Stimulated activated CD4-positive, alpha-beta T cell treated with anti-CD3 and anti-CD28 coated beads, Interleukin-12 subunit alpha, Interleukin-12 subunit beta, amount 100 ng/mL, for 48 hours (primary cell): ENCODE measurements at regions not wholly inside any gene's neighbourhood (a gene's known extent, or its start where the extent isn't known, plus 50 kb on each side); places are given as distances from the start of the nearest gene placed in this dataset.
"Not testable (repeated sequence)": the region's sequence is repeated elsewhere in the genome, so short reads cannot be mapped to it uniquely, and the experiment has no call there.

ENCODE experiments used
- DNase-seq, 3 donors: peaks; one replicate each; pipeline ENCODE4 v3.0.0-alpha.2; 2020; ENCODE audit warnings: low read depth in 2 of 3, low spot score in 1 of 3

DNA sequence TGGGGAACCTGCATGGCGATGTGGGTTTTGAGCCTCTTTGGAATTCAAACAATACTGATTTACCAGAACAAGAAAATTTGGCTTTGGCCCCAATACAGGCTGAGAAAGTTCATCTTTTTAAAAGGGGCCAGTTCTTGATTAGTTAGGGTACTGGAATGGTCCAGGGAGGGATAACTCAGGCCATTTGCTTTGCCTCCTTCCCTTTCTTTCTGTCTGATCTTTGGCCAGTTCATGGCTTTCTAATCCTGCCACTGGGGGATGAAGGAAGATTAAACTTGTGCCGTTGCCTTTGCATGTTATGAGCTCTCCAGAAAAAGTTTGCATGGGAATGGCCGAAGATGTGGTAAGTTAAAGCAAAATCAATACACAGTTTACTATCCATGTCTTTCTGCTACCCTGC lies 78.4 kb downstream of the ADAMTS15 start:
- DNase-seq, result no peak

DNA sequence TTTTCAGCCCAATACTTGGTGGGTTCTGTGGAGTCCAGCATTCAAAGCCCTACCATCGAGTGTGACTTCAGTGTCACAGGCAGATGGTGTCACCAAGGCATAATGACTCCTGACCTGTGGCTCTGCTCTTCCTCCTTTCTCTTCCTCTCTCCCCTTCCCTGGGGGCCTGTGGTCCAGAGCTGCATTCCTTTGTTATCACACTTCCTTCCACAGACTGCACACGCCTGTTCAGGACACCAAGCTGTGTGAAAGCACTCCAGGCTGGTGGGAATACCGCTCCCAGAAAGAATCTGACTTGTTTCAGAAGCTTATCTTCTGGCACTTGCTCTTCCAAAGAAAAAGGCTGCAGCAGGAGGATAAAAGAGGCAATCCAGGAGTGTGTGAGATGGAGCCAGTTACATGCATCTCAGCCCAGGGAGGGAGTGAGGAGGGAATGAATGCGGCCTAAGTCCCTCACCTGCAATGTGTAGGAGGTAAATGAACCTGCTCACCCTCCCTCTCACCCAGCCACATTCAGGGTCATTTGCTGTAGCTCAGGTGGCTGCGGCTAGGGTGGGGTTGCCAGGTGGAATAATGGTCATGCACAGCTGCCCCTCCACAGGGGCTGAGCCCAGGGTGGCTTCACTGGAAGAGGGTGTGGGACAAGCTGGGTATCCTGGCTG lies 79.3 kb downstream of the ADAMTS15 start:
- DNase-seq, result no peak

DNA sequence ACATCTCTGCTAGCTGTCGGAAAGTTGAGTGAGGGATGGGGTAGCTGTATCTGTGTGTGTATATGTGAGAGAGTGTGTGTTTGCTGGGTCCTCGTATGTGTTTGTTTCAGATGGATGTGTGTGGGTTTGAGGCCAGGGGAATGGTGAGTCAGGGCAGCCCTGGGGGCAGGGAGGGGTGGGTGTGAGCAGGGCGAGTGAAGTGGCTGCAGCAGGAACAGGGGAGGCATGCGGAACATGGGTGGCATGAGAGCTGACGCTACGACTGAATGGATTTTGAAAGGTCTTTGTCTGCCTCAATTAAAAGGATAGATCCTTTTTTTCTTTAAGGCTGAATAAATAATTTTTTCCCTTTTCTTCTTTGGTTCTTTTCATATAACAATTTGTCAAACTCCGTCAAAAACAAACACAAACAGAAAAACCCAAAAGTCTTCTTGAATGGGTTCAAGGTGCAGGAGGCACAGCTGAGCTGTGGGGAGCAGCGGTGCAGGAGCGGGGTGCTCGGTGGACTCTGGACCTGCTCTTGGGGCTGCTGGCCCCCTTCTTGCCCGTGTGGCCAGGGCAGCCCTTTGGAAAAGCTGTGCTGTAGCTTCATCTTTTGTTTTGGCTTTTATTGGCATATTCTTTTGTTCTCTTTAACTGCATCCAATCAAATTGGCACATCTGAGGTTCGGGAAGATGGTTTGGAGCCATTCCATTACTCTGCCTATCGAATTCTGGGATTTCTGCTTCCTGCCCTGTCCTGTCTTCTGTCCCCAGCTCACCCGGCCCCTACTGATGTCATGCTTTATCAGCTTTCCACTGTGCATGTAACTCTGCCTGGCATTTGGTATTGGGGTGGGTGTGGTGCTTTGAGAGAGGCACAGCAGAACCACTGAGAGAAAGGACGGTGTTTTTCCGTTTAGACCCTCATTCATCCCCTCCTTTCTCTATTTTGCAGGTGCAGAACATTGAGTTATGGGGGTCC lies 80.1 kb downstream of the ADAMTS15 start:
- DNase-seq, result no peak

DNA sequence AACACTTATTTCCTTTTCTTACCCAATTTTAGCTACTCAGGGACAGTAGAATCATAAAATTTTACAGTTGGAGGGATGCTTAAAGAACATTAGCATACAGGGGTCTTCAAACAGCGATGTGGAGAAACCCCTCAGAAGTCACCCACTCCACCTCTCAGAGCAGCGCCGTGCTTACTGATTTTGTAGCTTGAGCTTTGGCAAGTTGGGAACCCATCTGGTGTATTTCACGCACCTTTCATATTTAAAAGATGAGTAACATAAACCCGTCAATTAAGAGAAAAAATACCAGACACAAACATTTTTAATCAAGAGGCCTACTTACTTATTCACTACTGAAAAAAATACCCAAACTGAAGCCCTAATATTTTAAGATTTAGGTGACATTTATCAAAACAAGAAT lies 80.9 kb downstream of the ADAMTS15 start:
- no peak for DNase-seq

DNA sequence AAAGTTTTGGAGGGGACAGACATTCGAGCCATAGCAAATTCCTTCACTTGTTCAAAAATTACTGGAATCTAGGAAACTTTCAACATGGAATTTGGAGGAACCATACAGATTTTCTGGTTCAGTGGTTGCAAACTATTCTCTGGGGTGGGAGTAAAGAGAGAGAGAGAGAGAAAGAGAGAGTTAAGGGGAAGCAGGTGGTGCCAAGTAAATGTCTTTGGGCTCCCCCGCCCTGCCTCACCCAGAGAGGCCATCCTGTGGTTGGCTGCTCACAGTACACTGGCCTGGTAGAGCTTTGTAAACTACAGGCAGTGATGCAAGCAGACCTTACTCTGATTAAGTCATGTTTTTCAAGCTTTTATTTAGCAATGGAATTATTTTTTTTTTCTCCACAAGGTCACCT lies 82.6 kb downstream of the ADAMTS15 start:
- no peak for DNase-seq

DNA sequence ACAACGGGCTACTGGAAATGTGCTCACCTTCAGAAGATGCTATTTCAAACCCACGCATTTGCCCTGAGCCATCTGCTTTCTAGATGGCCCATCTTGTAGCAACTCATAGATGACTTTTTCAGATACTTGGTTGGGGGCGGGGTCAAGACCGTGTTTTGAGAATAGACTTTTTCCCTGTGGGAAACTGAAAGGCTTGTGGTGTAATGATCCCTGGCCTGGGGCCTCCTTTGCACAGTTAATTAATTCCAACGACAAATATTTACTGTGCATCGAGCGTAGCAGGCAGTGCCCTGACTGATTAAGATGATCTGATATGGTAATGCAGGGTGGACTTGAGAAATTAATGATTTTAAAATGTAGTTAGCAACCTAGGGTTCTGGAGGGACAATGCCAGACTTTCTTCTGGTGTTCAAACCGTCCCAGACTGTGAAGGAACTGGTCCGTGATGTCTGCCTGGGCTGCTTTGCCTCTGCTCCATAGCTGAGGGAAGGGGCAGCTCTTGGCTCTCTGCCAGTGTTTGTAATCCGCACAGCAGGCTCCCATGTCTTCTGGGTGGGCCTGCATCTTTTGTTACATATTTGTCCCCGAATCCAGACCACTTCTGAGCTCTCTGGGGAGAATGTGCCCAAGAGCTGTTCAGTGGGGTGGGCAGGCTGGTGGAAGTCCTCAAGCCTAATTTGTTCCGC lies 84.8 kb downstream of the ADAMTS15 start:
- no peak for DNase-seq

DNA sequence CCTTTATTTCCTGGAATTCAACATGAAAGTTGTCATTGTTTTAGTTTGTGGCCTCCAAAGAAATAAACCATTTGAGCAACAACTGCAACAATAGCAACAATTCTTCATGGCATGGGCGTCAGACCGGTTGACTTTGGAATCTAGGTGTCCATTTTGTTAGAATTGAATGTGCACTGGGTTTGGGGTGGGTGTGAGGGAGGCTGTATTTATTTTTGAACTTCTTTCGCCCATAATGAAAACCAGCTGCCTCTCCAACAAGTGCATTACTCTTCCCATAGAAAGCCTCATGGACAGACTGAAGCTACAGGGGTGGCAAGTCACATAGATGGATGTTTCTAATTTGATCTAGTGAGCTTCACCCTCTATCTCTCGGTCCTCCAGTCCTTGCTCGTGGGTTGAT lies 85.4 kb downstream of the ADAMTS15 start:
- DNase-seq, result no peak

DNA sequence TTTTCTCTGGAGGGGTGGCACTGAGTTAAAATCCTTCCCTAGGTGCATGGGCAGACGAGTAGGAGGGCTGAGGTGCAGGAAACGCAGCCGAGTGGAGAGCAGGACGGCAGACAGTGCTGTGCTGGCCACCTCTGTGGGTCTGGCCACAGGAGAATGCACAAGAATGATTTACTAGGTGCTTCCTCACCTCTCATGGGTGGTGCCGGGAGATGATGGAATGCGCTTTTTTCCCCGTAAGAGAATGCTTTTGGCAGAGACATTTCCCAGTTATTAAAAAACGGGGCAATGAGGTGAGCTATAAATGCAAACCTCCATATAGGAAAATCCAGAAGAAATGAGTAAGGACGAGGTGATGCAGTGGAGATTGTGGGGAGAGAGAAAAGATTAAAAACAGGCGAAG lies 86.1 kb downstream of the ADAMTS15 start:
- no peak for DNase-seq

DNA sequence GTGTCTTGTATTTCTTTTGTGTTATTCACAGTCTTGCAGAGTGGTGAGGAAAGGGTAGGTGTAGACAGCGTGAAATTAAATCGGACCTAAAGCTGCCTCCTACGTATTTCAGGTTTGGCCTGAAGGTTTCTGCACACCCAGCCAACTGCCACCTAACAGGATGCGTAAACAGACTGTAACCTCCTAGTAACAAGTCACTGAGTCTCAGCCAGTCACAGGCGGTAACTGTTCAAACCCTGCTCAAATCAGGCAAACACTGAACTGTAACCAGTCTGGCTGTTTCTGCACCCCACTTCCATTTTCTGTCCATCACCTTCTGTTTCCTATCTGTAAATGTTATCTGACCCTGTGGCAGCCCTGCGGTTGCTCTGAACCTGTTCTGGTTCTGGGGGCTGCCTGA lies 87.1 kb downstream of the ADAMTS15 start:
- DNase-seq, result no peak

DNA sequence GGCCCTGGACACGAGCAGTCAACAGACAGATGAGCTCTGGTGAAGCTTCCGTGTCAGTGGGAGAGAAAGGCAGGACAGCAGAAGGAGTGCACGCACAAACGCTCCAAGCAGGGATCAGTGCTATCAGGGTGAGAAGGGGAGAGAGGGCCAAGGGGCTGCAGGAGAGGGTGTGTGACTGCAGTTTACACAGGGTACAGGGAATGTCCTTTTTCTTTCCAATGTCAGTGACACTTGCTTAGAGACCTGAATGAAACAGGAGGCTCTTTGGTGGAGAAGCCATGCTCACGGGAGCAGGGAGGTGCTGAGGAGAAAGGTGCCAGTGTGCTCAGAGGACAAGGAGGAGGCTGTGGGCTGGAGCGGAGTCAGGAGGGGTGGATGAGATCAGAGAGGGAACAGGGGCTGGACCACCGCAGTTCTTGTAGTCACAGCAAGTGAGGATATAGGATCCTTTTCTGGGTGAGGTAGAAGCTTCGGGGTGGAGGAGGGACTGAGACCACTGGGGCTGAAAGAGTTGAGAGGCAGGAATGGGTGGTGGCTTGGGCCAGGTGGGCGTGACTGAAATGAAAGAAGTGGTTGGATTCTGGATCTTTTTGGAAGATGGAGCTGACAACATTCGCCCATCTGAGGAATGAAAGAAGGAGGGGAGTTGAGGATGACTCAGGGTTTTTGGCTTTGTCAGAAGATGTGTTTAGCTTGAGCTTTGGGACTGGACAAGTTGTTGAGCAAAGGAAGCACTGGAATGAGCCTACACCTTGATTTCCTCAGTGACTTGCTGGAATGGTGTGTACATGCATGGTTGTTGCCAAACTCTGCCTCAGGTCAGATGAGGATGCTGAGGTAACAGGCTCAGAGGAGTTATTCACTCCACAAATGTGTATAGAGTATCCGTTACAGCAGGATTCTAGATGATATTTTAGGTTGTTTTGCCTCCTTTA lies 87.9 kb downstream of the ADAMTS15 start:
- no peak for DNase-seq

DNA sequence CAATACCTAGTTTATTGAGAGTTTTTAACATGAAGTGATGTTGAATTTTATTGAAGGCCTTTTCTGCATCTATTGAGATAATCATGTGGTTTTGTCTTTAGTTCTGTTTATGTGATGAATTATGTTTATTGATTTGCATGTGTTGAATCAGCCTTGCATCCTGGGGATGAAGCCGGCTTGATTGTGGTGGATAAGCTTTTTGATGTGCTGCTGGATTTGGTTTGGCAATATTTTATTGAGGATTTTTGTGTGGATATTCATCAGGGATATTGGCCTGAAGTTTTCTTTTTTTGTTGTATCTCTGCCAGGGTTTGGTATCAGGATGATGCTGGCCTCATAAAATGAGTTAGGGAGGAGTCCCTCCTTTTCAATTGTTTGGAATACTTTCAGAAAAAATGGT lies 91.2 kb downstream of the ADAMTS15 start:
- DNase-seq, result not testable (repeated sequence)

DNA sequence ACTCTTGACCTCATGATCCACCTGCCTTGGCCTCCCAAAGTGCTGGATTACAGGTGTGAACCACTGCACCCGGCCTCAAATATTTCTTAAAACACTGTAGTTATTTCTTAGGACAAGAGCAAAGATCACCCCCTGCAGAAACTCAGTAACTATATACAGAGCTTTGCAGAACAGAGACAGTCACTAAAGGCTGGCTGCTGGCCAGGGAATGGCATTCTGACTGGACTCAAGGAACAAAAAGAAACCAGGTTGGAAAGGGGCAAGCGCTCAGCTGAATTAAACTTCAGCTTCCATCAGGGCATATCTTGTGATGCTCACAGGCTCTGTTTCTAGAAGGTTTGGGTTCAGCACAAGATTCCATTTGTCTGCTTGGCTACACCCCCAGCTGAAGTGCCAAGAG lies 95.8 kb downstream of the ADAMTS15 start:
- no peak for DNase-seq

DNA sequence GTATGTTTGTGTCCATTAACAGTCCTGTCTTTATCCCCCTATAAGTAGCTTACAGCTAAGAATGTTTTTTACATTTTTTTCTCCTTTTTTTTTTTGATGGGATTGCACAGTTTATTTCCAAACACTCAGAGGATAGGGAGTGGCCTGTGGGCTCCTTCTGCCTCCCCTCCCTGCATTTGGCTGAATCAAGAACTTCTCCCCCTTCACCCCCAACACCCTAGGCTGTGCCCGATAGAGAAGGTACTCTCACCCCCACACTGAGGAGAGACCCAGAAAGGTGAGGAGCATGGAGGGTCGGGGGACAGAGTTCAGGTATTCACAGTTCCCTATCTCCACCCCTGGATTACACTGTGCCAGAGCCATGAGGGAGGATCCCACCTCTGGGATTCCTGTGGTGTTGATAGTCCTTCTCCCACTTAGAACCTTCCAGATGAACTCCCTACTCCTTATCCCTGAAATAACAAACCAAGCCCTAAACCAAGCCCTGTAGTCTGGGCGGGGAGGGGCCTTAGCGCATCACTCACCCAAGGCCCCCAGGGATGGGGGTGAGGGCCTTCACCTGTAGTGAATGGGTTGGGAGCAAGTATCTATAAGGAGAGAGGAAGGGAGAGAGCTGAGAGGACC lies 97.1 kb downstream of the ADAMTS15 start:
- no peak for DNase-seq

DNA sequence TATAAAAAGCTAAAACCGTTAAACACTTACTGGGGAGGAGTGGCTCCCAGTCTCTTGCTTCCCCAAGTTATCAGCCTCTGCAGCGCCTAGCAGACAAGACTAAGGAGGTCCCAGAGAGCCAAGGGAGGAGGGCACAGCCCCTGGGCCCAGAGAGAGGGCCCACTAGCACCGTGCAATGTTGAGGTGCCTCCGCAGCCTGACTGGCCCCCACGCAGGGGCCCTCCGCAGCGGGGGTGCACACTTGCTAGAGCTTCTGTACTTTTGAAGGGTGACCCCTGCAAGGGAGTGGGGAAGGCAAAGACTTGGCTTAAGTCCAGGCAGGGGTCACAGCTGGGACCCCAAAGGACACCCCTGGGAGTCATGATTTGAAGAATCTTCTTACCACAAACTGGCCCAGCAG lies 98.0 kb downstream of the ADAMTS15 start:
- DNase-seq, result no peak

DNA sequence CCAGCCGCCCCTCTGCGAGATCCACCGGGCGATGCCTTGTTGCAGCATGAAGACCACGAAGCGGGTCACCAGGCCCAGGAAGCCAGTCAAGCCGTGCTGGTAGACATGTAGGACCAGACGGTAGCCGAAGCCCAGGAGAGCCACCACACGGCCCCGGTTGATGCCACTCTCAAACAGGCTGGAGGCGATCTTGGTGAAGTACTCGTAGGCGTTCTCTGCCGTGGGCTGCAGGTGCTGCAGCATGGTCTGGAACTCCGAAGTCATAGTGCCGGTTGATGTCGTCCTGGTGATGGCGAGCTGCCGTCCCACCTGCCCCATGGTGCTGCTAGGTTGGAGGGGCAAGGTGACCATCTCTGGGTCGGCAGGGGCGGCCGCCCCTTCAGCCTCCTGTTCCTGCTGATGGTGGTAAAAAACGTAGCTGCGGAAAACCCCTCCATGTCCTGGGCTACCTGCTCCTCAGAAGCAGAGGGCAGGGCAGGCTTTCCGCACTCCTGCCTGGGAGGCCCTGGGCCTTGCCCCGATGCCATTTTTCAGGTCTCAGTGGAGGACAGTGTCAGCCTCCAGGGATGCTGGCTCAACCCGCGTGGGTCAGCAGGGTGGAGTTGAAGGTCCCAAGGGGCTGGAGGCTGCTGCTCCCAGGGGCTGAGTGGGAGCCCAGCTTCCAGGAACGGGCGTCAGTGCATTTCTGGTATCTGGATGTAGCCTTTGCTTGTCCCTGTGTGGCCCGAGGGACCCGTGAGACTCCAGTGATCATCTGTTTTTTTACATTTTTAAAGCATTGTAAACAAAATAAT lies 98.7 kb downstream of the ADAMTS15 start:
- no peak for DNase-seq

DNA sequence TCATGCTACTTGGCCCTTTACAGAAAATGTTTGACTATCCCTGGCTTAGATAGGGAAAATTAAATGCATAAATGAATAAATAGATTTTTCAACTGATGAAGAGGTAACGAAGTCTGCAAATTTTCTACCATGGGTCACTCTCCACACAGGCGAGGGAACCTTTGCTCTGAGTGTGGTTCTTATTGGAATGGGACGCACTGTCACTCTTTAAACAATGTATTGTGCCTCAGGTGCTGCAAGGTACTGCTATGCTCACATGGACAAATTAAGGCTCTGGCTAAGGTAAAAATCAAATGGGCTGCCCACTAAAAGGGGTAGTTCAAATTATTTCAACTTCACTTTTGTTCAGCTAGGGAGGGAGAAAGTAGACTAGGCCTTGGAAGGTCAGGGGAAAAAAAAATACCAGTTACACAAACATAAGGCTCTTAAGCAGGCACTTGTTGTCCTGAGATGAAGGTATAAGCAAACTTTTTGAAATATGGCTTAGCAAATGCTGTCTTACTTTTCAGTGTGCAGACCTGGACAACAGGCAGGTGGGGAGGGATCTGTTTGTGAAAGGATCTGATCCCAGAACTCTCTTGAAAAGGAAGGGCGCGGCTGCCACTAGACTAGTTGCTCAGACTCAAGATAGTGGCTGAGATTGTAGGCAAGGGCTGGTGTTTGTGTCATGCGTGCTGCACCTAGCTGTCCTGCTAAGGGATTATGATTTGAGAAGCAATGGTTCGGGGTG lies 99.5 kb downstream of the ADAMTS15 start:
- DNase-seq, result no peak

DNA sequence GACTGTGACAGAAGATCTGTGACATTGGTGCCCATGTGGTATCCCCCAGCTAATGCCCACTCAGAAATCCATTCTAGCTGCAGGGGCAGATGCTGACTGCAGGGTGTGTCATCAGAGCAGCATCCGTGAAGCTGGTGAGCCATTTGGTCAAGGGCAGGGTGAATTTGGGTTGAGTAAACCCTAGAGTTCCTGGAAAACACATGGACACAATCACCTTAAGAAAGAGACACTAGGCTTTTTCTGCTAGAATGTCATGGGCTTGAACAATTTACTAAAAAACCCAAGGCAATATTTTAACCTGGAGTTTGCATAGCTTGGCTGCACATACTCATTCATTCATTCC lies 100.0 kb downstream of the ADAMTS15 start:
- no peak for DNase-seq

DNA sequence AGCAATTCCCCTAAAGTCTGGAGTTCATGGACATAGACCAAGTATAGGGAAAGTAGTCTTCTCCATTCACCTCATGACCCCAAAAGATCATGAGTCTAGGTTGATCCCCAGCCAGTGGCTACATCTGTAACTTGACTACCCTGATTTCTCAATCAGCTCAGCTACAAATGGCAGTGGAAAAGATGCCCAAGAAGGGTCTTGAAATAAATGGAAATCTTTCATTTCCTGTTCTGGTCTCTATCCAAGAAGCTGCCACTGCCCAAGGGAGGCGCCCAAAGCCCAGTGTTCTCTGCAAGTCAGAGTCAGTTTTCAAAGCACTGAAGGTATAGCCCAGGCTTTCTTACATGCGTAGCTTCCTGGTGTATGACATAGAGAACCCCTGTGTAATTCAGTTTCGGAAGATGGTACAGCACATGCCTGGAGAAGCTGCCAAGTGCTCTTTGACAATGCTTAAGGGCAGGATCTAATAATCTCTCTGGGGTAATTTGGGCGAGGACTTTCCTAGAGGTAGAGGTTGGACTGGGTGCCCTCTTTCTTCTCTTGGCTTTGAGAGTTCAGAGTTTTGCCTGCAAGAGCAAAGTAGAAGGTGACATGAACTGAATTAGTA lies 101.1 kb downstream of the ADAMTS15 start:
- DNase-seq, result no peak

DNA sequence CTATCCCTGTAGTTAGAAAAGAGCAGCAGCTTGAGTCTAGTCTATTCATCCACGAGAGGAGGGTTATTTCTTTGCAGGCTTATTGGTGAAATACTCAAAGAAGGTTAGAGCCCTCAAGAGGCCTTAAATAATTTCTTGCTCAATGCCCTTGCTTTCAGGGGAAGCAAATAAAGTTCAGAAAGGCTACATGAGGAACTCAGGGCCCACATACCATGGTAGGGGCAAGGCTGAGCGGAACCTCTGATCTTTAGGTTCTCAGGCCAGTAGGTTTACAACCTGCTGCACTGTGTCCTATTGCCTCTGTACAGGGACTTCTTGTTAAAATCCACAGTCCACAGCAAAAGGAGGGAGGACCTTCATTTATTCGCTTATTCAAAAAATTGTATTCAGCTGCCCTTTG lies 101.7 kb downstream of the ADAMTS15 start:
- no peak for DNase-seq
